DND-41 (cell line): ENCODE measurements at regions not wholly inside any gene's neighbourhood (a gene's known extent, or its start where the extent isn't known, plus 50 kb on each side); places are given as distances from the start of the nearest gene placed in this dataset.

Experiments used
- ATAC-seq: fragments of 200-7000 bp; cut with Tn5 transposase; 3 replicates; pipeline ENCODE4 v1.9.1; 2021; ENCODE audit warnings: low read depth; ENCODE audit not compliant: insufficient read depth
- DNase-seq: peaks from one replicate; pipeline ENCODE4 v3.0.0-alpha.2; 2020
- H2AFZ ChIP-seq: 2 replicates; pipeline ENCODE4 v1.6.0; 2012; ENCODE audit warnings: low read depth, low read length
- H3K27ac ChIP-seq: 2 replicates; pipeline ENCODE4 v1.5.1; 2012; ENCODE audit warnings: low read length, inconsistent platforms
- H3K27me3 ChIP-seq: fragments of 200-600 bp; sonication (generic); 2 replicates; pipeline ENCODE4 v1.6.0; 2012; ENCODE audit warnings: low read length, mild to moderate bottlenecking, inconsistent platforms; ENCODE audit not compliant: insufficient read depth, poor library complexity
- H3K36me3 ChIP-seq: 2 replicates; pipeline ENCODE4 v1.5.1; 2012; ENCODE audit warnings: low read length, inconsistent platforms; ENCODE audit not compliant: insufficient read depth
- H3K4me1 ChIP-seq: 2 replicates; pipeline ENCODE4 v1.5.1; 2012; ENCODE audit warnings: mild to moderate bottlenecking, low read length; ENCODE audit not compliant: insufficient read depth
- H3K4me2 ChIP-seq: 2 replicates; pipeline ENCODE4 v1.6.0; 2012; ENCODE audit warnings: mild to moderate bottlenecking, moderate library complexity, low read length, inconsistent platforms; ENCODE audit not compliant: insufficient read depth
- H3K4me3 ChIP-seq, 2 experiments: fragments of 200-600 bp in 1 of 2; shearing (Covaris generic) in 1 of 2; 2 replicates each; pipeline ENCODE4 v1.5.1; 2012 to 2016; ENCODE audit warnings: inconsistent platforms in 2 of 2, low read length in 2 of 2, mild to moderate bottlenecking in 2 of 2, low read depth in 1 of 2, moderate library complexity in 1 of 2
- H3K79me2 ChIP-seq: 2 replicates; pipeline ENCODE4 v1.6.0; 2012; ENCODE audit warnings: low read length, inconsistent platforms; ENCODE audit not compliant: insufficient read depth
- H3K9ac ChIP-seq: 2 replicates; pipeline ENCODE4 v1.6.0; 2012; ENCODE audit warnings: low read depth, mild to moderate bottlenecking, inconsistent platforms, low read length, moderate library complexity
- H3K9me3 ChIP-seq: 2 replicates; pipeline ENCODE4 v1.5.1; 2012; ENCODE audit warnings: low read length, moderate library complexity, mild to moderate bottlenecking, inconsistent platforms; ENCODE audit not compliant: insufficient read depth, severe bottlenecking
- H4K20me1 ChIP-seq: 2 replicates; pipeline ENCODE4 v1.6.0; 2012; ENCODE audit warnings: low read length; ENCODE audit not compliant: insufficient read depth
- CTCF ChIP-seq: IDR thresholded peaks from 2 replicates; pipeline ENCODE4 v1.5.1; 2012; ENCODE audit warnings: borderline replicate concordance, low read length, moderate library complexity, mild to moderate bottlenecking; ENCODE audit not compliant: poor library complexity, severe bottlenecking; ENCODE audit errors: extremely low read depth
- EZH2 ChIP-seq: IDR thresholded peaks from 3 replicates; pipeline ENCODE4 v1.6.1; 2012; ENCODE audit warnings: borderline replicate concordance, low read depth, mild to moderate bottlenecking, moderate library complexity, low read length, inconsistent platforms; ENCODE audit not compliant: severe bottlenecking

GRCh38 chr12:97131220-97131981 lies 224.3 kb downstream of the NEDD1 start:
- DNase-seq (no peak), ATAC-seq (no peak)
- Histone ChIP-seq H3K36me3 (no peaks in the 10 kb centered on the region), H3K4me1 (no peaks in the 10 kb centered on the region), H3K4me3 (no peak overlapping the region), H3K9ac (no peak overlapping the region), H2AFZ (no peak overlapping the region), H3K9me3 (no peaks in the 10 kb centered on the region), H4K20me1 (no peaks in the 10 kb centered on the region), H3K4me2 (no peak overlapping the region), H3K27ac (no peak overlapping the region), H3K27me3 (no peaks in the 10 kb centered on the region), H3K79me2 (no peaks in the 10 kb centered on the region)
- TF ChIP-seq CTCF (no peak), EZH2 (no peak)

- no peaks in the 10 kb centered on the region for H3K36me3 ChIP-seq
- DNase-seq = no peak
- no peak for TF ChIP-seq CTCF
- no peak for TF ChIP-seq EZH2
- H3K9ac ChIP-seq = no peak overlapping the region
- H3K27ac ChIP-seq = no peak overlapping the region
- H3K9me3 ChIP-seq = no peaks in the 10 kb centered on the region
- H4K20me1 ChIP-seq = no peaks in the 10 kb centered on the region
- no peaks in the 10 kb centered on the region for H3K4me1 ChIP-seq
- ATAC-seq = no peak
- no peak overlapping the region for H2AFZ ChIP-seq
- H3K27me3 ChIP-seq = no peaks in the 10 kb centered on the region
- H3K4me2 ChIP-seq = no peak overlapping the region
- no peaks in the 10 kb centered on the region for H3K79me2 ChIP-seq
- H3K4me3 ChIP-seq = no peak overlapping the region
Observed at GRCh38 chr12:97132270-97132669, 225.2 kb downstream of the NEDD1 start.

GRCh38 chr12:97134495-97134894 lies 227.4 kb downstream of the NEDD1 start:
- DNase-seq (no peak), ATAC-seq (no peak)
- Histone ChIP-seq H3K27me3 (no peaks in the 10 kb centered on the region), H3K27ac (no peak overlapping the region), H3K4me1 (no peaks in the 10 kb centered on the region), H3K36me3 (no peaks in the 10 kb centered on the region), H3K9ac (no peak overlapping the region), H3K4me3 (no peak overlapping the region), H3K9me3 (no peaks in the 10 kb centered on the region), H3K79me2 (no peaks in the 10 kb centered on the region), H3K4me2 (no peak overlapping the region), H2AFZ (no peak overlapping the region), H4K20me1 (no peaks in the 10 kb centered on the region)
- TF ChIP-seq CTCF (peak; percentile 21), EZH2 (no peak)
